HG03139 (cell line): ENCODE measurements at regions not wholly inside any gene's neighbourhood (a gene's known extent, or its start where the extent isn't known, plus 50 kb on each side); places are given as distances from the start of the nearest gene placed in this dataset.

Experiments used
- ATAC-seq: cut with Tn5 transposase; IDR thresholded peaks from one replicate; pipeline ENCODE4 v1.9.1; 2021; ENCODE audit not compliant: unreplicated experiment

DNA sequence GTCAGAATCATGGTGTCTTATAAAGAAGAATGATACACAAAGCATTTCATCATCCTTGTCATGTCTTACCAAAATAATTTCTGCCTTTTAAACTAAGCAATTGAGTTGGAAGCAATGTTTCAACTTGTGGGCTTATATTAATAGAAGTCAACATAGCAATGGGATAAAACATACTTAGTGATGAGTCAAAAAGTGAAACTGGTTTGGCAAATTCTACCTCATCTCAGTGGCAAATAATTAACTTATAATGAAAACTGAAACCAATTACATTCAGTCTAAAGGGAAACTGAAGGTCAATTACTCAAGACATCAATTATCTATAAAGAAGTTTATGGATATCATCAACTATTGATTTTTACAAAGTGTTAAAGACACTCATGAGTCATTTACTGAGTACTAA lies 463.8 kb downstream of the BMP2 start:
- ATAC-seq, result no peak

DNA sequence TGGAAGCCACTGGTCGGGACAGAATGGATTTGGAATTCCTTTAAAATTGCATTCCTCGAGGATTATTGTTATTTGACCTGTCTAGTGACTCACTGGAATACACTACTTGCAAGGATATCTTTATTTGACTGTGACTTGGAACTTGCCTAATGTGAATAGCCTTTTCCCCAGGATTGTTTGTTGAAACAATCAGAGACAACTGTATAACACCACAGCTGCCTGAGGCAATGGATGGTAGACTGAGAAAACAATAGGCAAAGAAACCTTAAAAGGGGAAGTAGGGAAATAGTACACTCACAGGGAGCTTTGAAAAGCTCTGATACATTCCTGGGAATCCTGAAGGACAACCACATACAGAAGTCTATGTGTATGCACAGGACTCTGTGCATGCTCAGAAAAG lies 465.3 kb downstream of the BMP2 start:
- no peak for ATAC-seq

DNA sequence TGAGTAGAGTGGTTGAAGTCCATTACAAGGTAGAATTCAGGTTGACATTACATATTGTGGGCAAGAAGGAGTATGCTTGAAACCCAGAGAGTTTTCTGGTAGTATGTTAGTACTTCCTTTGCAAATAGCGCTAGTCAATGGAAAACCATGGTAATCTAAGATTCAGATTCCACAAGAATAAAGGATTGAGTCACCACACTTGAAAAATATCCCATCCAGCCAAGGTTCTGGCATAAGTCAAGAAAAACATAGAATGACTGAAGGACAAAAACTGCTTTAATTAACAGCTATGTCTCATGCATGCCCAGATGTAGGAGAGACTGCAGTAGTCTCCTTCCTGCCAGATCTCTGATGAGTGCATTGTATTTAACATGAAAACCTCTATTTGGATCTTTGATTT lies 469.8 kb downstream of the BMP2 start:
- no peak for ATAC-seq

DNA sequence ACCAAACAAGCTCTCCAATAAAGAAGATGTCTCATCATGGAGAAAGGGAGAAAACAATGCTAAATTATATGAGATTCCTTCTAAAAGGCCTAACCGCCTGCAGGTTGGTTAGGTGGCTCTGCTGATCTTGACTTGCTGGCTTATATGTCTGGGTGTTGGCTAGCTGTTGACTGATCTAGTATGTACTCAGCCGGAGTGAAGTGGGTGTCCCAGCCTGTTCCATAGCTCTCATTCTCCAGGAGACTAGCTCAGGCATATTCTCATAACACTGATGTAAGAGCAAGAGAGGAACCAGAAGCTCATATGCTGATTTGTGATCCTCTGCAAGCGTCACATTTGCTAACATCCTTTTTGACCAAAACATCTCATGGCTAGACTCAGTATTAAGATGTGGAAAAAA lies 473.0 kb downstream of the BMP2 start:
- ATAC-seq, result no peak

DNA sequence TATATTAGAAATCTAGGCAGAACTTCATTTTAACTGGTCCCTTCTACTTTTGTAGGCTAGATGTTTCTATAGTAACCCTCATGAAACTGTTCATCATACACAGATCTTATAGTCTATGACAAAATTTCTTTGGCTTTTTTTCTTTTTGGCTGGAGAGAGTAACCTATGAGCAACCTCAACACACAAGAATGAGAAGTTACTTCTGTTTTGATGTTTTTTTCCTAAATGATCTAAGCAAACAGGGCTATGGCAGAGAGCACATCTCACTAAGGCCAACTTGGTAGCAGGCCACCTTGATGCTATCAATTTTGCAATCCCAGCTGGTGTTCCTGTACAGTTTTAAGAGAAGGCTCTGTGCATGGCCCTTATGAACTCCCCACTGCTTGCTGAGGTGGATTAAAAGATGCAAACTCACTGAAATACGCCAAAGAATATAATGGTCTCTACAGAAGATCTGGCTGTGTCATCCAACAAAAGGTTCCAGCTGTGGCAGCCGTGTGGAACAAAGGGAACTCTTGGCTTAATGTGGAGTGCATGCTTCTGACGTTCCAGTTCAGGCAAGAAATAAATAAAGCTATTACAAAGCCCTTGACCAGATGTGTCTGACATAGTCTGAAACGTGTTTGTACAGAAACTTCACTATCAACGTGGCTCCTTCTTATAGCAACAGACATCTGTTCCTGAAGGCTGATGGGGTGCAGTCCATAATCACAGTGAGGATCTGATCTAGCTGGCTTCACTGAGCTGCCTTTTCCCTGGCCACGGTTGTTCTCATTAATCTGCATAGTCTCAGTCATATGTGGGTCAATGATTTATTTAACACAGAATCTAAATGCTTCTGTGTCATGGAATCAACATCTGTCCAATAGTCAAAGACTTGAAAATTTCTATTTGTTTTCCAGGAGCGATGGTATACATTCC lies 481.1 kb downstream of the BMP2 start:
- no peak for ATAC-seq

DNA sequence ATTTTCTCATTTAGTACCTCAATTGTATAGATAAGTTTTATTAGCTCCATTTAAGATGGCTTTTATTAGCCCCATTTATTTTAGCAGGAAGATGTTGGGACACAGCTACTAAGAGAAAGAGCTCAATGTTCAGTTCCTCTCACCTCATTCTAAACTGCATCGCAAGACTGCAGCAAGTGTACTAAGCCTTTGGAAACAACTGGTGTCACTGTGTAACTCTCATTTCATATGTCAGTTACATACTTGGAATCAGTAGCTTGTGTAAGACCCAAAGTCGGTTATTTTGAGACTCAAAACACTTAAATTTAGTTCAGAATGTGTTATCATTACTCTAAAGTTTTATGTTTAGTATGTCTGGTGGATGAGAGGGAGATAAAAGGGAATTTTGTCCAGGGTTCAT lies 482.9 kb downstream of the BMP2 start:
- no peak for ATAC-seq

DNA sequence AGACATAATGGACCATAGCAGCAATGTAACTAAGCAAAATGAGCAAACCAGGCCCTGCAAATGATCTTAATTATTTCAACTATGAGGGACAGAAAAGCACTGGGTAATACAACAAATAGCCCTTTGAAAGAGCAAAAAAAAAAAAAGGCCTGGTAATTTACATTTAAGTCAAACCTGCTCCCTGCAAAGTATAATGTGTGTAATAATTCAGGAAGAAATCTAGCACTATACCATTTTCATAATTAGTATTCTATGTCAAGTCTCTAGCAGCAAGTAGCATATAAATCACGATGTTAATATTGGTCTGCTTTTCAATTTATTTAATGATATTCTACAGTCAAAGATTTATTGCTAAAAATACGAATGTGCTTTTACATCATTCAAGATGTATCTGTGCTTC lies 489.6 kb downstream of the BMP2 start:
- no peak for ATAC-seq

DNA sequence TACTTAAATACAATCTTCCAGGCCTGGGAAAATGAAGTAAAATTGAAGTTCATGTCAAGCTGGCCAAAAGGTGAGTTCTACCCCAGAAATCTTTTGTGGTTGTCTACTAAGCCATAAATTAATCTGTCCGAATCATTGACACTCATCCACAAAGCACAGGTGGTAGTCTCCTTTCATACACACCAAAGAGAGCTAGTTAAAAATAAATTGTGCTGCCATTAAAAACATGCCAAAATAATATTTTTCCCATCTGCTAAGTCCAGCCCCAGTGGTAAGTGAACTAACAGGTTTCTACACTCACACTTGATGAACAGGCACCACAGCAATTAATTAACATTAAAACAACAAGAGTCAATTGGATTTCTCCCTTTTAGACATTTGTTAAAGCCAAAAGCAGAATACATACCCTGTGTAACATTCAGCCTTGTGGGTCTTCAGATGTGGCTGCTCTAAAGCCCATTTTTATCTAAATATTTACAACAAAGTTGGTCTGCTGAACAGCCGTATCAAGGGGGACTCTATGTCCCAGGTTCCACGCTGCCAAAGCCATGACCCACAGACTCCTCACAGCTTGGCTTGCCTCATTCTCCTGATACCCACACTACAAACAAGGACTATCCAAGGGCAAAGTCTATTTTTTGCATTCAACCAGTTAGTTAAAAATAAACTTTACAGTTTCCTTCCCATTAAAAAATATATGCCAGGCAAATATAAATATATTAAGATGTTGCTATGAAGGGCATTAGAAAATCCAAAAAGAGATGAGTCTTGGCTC lies 490.4 kb downstream of the BMP2 start:
- no peak for ATAC-seq

DNA sequence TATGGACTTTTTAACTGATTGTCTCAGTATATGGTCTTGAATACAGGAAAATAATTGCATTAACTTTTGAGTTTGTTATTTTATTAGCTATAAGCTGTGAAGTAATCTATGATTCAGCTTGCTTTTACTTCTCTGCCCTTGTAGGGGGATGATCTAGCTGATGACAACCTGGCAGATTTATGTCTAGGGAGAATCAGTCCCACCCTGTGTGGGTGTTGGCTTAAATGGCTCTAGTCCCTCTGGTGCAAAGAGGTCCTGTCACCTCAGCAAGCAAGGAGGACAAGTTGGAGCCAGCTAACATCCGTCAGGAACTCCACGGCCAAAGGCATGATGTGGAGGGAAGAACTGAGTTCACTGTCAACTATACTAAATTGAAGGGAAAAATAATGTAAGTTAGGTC lies 495.3 kb downstream of the BMP2 start:
- ATAC-seq, result no peak

DNA sequence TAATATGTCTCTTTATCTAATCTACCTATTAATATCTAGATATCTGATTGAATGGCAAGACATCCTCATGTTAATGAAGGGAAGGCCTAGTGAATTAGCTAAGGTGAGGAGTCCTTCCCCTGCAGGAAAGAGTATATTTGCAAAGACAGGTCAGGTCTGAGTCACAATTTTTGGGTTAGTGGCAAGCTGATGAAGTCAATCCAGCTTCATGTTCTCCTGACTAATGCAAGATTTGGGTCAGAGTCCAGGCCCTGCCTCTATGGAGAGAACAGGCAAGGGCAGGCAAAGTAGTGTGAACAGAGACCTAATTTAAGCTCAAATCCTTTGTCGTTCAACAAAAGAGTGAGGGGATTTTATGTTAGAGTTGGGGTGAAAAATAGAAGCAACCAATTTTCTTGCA lies 496.7 kb downstream of the BMP2 start:
- ATAC-seq, result no peak

DNA sequence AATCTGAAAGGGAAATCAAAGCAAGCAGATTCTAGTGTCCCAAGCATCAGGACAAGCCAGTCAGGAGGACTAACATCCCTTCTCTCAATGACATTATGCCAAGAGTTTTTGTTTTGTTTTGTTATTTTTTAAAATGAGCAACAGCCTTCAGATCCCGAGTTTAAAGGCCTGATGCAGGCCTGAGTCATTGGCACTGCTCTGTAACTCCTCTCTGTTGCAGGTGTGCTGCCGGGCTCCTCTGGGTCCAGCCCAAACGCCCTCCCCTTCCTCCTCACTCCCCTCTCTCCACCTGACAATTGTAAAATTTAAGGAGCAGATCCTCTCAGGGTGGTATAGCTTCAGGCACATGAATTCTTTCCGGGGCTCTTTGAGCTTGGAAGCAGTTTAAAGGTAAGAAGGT lies 502.0 kb downstream of the BMP2 start:
- no peak for ATAC-seq

DNA sequence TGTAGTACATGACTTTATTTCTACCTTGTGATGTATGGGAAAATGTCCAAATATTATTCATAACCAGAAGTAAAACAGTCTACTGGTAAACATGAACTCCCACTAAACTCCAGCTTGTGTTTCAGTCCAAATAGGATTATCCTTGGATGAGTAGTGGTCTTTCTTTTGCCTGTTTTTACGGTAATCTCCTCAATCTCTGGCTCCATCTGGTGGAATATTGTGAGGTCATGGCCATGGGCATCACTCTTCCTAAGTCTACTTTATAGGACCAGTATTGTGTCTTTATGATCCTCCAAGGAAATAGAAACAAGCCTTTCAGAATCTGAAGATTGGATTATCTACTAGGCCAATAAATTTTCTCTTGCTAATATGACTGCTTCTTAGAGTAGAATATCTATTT lies 505.0 kb downstream of the BMP2 start:
- no peak for ATAC-seq

DNA sequence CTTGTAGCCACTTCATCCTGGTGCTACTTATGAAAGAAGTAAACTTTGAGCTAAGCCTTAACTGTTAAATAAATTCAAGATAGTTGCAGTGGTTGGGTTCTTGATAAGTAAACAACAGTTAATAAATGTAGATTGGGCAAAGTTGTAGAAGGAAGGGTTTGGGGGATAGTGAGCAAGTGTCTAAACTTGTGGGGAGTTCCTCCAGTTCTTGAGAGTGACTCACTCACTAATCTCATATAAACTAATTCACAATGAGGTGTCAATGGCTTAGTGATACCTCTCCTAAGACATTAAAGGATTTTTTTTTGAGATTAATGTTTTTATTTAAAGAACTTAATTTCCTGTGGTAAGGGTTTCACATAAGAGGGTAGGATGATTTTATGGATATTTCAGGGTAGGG lies 507.4 kb downstream of the BMP2 start:
- no peak for ATAC-seq

DNA sequence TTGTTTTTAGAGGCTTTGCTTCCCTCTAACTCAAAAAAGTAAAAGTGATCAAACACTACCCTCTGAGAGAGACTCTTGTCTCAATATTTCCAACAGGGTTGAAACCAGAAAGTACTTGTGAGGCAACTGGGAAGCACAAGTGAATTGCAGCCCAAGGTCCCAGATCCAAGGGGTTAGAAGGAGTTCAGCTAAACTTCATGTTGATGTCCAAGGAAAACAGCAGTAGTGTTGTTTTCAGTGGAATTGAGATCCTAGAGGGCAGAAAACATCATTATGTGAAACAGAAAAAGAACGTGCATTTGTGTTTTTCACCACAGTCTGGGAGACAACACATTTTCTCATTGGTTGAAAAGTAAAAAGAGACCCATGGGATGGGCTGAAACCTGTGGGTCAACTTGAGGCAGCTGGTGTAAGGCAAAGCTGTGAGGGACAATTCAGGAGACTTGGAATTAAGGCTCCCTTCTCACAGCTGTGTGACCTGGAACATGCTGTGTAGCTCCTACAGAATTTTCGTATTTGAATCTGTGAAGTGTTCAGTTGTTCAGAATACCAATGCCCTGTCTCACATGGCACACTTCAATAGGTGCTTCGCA lies 508.3 kb downstream of the BMP2 start:
- ATAC-seq, result no peak

DNA sequence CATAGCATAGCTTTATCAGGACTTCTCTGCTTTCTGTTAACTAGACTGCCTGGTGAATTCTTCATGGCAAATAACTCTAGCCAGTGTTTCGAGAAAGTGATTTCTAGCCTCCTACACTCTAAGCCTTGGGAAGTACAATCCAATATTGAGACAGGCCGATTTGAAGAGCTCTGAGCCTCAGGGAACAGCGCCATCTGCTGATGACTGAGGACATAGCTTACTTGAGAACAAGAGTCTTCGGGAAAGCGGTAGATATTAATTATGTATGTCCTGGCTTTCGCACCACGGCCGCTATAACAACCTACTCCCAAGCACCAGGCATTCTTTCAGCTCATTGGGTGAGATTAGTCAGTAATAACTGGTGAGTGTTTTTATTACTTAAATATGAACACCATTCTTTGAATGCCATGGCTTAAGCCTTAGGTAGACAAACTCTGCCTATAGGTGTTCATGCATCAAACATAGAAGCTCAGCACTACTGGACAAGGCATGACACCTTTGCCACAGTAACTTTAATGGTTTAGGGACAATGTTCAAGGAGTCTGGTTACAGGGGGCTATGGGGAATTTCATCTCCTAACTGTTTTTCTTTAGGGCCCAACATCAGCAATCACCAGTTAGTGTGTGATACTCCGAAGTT lies 518.6 kb downstream of the BMP2 start:
- no peak for ATAC-seq

DNA sequence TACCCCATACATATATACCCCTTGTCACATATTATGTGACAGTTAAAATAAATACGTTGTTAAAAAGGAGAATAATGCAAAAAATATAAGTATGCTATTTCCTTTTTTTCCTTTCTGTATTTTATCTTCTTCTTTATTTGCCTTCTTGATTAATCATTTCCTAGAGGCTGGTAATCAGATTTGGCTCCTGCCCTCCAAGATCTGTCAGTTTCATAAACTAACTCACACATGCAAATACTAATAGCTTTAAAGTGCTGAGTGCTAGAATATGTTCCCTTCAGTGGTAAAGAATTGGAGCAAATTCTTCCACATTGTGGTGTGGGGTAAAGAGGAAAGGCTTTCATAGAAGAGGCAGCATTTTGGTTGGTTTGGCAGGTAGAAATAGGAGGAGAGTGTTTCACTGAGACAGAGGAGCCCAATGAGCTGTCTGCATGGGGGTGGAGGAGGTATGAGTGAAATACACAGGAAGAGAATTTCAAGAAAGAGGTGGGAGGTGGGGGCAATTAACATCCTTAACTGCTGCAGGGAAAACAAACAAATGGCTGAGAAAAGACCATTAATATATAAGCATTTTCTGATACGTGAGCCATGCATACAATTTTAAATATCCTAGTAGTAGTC lies 523.9 kb downstream of the BMP2 start:
- ATAC-seq, result no peak

DNA sequence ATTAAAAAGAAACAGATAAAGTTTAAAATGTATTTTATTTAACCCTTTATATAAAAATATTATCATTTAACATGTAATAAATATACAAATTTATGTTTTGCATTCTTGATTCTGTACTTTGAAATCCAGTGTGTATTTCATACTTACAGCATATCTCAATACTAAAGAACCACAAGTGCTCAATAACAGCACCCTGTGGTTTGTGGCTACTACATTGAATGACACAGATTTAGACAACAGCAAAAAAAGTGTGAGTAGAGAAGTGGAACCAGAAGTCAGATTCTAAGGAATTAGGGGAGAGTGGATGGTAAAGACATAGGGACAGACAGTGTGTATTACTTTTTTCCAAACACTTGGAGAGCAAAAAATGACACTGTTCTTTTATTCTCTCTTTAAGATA lies 524.5 kb downstream of the BMP2 start:
- ATAC-seq, result no peak

DNA sequence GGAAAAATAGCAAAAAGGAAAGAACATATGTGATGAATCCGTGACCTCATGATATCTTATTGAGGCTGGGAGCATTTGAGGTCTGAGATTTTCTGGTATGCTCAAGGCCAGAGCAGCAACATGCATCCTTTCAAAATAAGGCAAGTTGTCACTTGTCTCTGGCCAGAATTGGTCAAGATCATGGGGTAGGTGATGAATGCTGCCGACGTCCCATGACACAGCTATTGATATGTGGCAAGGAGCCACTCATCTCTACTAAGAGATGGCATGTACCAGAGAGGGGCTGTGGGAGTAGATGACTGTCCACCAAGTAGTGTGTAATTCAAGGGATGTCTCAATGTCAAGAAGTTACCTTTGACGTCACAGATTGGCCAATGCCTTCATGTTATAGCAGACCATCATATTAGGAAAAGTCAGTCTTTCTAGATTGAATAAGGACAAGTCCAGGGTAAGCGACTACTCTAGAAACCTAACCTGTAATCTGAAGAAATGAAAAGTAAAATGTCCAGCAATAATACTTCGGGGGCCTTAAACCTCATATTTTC lies 527.4 kb downstream of the BMP2 start:
- ATAC-seq, result no peak

DNA sequence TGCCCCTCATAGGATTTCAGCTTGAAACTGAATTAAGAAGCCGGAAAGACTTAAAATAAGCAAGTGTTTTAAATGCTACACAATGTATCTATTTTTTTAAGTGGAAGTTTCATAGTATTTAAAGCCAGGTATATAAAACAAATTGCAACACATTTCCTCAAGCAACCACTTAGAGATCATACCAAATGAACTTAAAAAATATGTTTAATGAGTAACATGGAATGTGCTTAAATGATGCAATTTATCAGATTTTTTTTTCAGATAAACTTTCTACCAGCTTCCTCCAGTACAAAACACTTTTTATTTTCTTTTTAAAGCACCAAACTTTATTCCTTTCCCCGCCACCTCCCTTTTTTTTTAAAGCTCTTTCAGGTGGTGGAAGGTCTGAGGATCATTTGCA lies 534.3 kb downstream of the BMP2 start:
- ATAC-seq, result no peak

DNA sequence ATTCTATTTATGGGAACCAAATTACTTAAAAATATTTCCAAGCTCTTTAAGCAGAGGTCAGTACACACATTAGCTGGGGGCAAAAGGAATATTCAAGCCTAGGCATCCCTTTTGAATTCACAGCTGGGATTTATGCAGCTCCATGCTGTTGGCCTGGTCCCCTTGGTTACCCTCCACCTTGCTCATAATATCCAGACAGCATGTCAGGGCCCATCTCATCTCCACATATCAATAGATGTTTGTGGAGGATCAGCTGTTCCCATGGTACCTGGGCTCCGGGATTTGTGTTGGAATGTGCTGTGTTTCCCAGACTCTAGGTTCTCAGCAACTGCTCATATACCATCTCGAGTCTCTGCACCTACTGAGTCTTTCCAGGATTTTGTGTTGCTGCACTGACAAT lies 534.8 kb downstream of the BMP2 start:
- no peak for ATAC-seq

DNA sequence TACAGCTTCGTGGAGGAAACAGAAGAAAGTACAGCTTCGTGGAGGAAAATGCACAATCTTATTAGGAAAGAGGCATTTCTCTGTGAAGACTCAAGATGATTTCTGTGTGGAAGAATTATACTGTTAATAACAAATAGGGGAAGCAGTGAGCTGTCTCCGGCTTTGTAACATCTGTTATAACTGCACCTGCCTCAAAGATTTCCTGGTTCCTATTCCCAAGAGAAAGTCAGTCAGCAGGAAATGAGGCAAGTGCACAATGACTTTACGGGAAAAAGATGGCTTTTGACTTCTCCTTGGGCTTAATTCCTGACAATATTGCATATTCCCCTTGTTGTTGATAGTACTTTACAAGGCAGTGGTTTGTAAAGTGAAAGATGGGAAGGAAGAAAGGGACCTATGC lies 538.5 kb downstream of the BMP2 start:
- ATAC-seq, result no peak
